GM18870 (cell line): ENCODE measurements at regions not wholly inside any gene's neighbourhood (a gene's known extent, or its start where the extent isn't known, plus 50 kb on each side); places are given as distances from the start of the nearest gene placed in this dataset.

Experiments used
- ATAC-seq: cut with Tn5 transposase; IDR thresholded peaks from one replicate; pipeline ENCODE4 v1.9.1; 2021; ENCODE audit warnings: moderate library complexity; ENCODE audit not compliant: unreplicated experiment

DNA sequence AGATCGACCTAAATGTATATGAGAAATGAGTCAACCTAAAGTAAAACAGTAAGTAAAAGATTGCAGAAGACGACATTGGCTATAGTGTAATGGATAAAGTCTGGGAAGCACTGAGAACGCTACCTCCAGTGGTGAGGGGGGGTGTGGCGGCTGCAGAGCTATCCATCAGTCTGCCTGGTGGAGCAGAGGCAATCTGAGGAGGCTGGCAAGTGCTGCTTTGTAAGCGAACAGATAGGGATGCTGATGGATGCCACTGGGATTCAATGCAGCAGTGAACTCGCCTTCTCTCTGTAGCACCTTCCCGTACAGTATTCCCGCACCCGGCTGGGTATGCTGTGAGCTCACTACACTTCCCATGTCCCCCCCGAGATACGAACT is 261.5 kb downstream of the NSG2 start:
- ATAC-seq: no peak

GRCh38 chr5:174307656-174308271 is 262.3 kb downstream of the NSG2 start:
- ATAC-seq: no peak

GRCh38 chr5:174309131-174309795 is 263.8 kb downstream of the NSG2 start:
- ATAC-seq: no peak

DNA sequence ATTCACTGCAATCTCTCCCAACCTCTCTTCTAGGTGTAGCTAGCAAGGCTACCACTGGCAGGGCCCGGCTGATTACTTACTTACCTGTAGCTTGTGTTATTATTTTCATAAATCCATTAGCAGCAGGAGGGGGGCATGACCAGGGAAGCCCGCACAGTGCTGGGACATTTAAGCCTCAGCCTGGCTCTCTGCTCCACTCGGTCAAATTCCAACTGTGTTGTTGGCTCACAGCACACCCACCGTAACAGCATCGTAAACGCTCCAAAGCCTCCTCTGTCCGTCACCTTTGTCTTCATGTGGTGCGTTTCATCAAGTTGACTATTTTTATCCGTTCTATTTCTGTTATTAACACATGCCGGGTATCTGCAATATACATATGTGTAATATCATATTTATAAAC is 264.7 kb downstream of the NSG2 start:
- ATAC-seq: no peak

- no peak for ATAC-seq
These were observed 265.2 kb downstream of the NSG2 start for GRCh38 chr5:174310706-174311105.

- ATAC-seq: no peak
These were observed 265.6 kb downstream of the NSG2 start for GRCh38 chr5:174311121-174311520.

GRCh38 chr5:174311531-174312269 is 266.2 kb downstream of the NSG2 start:
- ATAC-seq: no peak

- ATAC-seq: no peak
These were observed 266.7 kb downstream of the NSG2 start for GRCh38 chr5:174312270-174312617.

DNA sequence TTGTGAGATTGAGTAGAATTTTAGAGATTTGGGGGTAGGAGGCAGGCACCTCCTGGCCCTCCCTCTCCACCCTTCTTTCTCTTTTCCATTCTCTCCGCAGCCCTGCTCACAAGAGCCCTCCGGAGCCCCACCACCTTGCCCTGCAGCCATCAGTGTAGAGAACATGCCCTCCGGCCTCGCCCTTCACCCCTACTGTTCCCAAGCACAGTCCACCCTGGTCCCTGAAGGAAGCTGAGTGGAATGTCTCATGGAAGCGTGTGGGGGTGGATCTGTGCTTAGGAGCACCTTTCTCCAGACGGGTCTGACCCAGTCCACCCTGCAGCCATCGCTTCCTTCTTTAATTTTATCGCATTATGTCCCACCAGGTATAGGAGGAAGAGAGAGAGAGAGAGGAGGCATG is 267.1 kb downstream of the NSG2 start:
- no peak for ATAC-seq

DNA sequence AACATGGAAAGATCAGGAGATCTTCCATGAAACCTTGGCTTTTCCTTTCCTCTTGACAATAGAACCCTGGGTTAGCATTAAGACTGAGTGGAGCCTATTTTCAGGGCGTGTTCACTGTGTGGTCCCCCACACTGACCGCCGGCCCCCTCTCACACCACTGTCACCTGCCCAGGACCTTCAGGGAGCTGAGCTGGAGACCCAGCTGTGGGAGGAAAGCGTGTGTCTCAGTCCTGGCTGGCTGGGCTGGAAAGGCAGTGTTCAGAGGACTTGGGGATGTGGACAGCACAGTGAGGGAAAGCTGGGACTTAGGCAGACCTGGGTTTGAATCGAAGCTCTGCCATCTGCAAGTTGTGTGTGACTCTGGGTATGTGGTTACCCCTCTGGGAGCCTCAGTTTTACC is 268.1 kb downstream of the NSG2 start:
- no peak for ATAC-seq

DNA sequence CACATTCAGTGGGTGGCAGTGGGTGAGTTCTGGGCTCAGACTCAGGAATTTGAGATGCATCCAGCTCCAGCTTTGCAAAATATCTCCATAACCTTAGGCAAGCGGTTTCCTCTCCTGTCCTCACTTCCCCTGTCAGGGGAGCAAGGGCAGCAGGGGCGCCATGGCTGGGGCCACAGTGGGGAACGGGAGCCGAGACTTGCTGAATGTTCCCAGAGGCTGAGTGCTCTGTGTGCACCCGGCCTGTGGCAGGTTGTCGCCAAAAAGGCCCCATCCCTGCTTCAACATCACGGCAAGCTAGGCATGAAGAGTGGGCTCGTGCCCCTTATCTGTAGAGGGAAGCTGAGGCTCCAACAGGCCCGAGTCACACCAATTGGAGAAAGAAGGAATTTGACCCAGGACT is 268.8 kb downstream of the NSG2 start:
- no peak for ATAC-seq

- ATAC-seq: no peak
These were observed 270.0 kb downstream of the NSG2 start for GRCh38 chr5:174315471-174315870.

GRCh38 chr5:174315871-174316270 is 270.4 kb downstream of the NSG2 start:
- no peak for ATAC-seq

DNA sequence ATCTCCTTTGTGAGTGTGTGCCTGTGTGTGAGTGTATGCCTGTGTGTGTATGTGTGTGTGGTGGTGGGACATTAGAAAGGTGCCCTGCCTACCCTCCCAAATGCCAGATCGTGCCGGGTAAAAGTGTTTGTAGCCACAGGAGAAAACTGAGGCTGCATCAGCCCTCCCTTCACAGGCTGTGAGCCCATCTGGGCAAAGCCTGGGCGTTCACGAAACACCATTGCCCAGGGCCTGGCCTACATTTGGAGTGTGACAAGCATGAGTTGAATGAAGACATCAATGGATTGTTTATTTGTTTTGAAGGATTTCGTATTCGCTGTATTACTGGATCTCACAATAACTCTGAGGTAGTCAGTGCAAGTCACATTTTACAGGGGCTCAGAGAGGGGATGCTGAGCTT is 270.8 kb downstream of the NSG2 start:
- no peak for ATAC-seq

DNA sequence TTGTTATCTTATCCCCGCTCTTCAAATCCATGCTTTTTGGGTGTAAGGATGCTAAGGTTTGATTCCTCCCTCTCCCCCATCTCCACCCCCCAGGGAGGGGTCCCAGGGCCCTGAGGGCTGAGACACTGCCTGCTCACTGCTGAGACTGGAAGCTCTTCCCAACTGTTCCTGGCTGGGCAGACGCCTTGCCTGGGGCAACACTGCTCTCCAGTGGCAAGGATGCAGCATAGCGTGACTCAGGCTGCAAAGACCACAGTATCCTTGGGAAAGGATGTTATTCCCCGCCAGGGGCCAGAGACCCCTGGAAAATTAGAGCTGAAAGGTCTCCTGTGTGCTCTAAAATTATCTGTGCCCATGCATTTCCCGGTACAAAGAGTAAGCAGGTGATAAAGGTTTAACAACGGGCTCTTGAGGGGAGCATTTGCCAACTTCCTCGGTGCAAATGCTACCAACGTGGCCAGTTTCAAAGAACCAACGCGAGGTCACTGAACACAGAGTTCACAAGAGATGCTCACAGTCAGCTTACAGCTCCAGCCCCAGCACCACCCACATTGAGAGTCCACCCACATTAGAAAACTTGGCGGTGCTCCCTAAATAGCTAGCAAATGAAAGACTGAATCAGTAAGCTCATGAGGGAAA is 271.9 kb downstream of the NSG2 start:
- ATAC-seq: no peak

DNA sequence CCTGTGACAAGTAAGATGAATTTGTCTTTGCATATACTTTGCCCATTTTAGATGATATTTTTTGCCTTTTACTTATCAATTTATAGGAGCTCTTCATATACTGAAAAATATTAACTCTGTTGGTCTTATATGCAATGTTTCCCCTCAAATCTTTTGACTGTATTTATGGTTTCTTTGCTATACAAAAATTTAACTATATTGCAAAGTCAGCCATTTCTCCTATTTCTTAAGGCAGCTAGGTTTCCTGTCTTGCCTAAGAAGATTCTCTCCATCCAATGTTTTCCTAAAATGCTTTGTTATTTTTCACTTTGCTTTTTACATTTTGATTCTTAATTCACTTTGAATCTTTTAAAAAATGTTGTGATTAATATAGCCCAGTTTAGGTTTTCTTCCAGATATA is 273.1 kb downstream of the NSG2 start:
- ATAC-seq: no peak

DNA sequence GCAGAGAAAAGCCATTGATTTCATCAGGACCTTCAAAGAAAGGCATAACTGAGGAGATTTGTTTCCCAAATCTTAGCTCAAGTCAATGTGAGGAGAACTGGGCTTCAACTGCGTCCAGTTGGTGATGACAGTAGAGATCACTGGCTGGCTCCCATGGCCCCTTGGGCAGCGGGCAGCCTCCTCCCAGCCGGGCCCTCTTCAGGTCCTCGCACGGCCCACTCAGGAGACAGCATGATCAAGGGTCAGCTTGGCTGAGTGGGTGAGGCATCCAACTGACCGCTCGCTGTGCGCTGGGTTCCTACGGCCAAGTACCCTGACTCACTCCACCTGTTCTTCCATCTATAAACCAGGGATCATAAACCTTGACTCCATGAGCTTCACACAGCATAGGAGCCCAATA is 274.0 kb downstream of the NSG2 start:
- ATAC-seq: no peak

DNA sequence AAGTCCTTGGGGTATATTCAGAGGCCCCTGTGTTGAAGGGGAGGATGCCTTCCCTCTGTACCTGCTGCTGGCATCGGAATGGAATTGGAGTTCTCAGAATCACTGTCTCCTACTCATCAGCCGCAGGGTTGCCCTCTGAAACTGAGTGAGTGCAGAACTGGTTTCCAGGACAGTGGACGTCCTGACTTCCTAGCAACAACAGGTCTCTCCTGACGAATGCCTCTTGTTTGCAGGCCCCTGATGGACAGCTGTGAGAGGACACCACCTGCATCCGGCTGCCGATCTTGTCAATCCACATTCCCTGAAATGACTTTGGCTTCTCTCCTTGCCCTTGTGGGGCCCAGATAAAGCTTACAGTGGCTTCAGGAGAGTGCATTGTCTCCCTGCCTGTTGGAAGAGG is 274.5 kb downstream of the NSG2 start:
- ATAC-seq: no peak

- no peak for ATAC-seq
These were observed 278.4 kb downstream of the NSG2 start for GRCh38 chr5:174323878-174324281.

- no peak for ATAC-seq
These were observed 279.2 kb downstream of the NSG2 start for GRCh38 chr5:174324680-174325079.

DNA sequence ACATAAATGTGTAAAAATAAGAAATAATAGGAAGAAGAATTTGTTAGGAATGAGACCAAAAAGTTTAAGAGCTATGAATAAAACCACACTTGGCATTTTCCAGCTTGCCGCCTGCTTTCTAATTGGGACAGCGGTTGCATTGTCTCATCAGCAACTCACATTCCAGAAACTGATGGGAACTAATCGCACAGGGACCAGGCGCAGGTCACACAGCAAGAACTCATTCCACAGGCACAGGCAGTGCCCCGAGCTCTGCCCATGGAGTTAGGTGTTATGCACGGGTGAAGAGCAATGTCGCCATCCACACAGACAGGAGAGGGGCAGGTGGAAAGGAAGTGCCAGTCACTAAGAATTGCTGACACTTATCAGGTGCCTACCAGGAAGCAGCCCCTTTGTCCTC is 279.9 kb downstream of the NSG2 start:
- no peak for ATAC-seq

- ATAC-seq: no peak
These were observed 280.5 kb downstream of the NSG2 start for GRCh38 chr5:174325961-174326360.
